SK-N-SH treated with all-trans-retinoic acid at 6 μM for 48 hours (cell line): ENCODE measurements at regions not wholly inside any gene's neighbourhood (a gene's known extent, or its start where the extent isn't known, plus 50 kb on each side); places are given as distances from the start of the nearest gene placed in this dataset.

Experiments used
- ATAC-seq: fragments of 200-7000 bp; cut with Tn5 transposase; 3 replicates; pipeline ENCODE4 v1.9.1; 2020; ENCODE audit warnings: mild to moderate bottlenecking, moderate library complexity
- ARNTL ChIP-seq: fragments of 450-650 bp; formaldehyde crosslinking; IDR thresholded peaks from 2 replicates; pipeline ENCODE4 v1.5.0; 2020; ENCODE audit warnings: low read depth, mild to moderate bottlenecking, moderate library complexity, borderline replicate concordance
- CREB5 ChIP-seq: fragments of 250-450 bp; sonication (Bioruptor Pico); IDR thresholded peaks from 2 replicates; pipeline ENCODE4 v1.5.1; 2020; ENCODE audit warnings: low read depth, mild to moderate bottlenecking, moderate library complexity
- CSRNP3 ChIP-seq: fragments of 250-450 bp; sonication (Bioruptor Pico); IDR thresholded peaks from 2 replicates; pipeline ENCODE4 v1.5.1; 2021; ENCODE audit warnings: mild to moderate bottlenecking, moderate library complexity
- ESRRG ChIP-seq: fragments of 250-450 bp; sonication (Bioruptor Pico); IDR thresholded peaks from 2 replicates; pipeline ENCODE4 v1.6.1; 2021; ENCODE audit warnings: mild to moderate bottlenecking
- GLIS3 ChIP-seq: fragments of 250-450 bp; sonication (Bioruptor Pico); IDR thresholded peaks from 2 replicates; pipeline ENCODE4 v1.5.0; 2020; ENCODE audit warnings: mild to moderate bottlenecking, moderate library complexity
- ISL1 ChIP-seq: fragments of 250-450 bp; sonication (Bioruptor Pico); IDR thresholded peaks from 2 replicates; pipeline ENCODE4 v2.1.2; 2022; ENCODE audit warnings: mild to moderate bottlenecking, moderate library complexity
- POU6F1 ChIP-seq: fragments of 250-450 bp; sonication (Bioruptor Pico); IDR thresholded peaks from 2 replicates; pipeline ENCODE4 v1.8.0; 2021; ENCODE audit warnings: low read depth, mild to moderate bottlenecking, moderate library complexity, borderline replicate concordance
- PPARA ChIP-seq: fragments of 250-450 bp; sonication (Bioruptor Pico); IDR thresholded peaks from 2 replicates; pipeline ENCODE4 v1.5.0; 2020; ENCODE audit warnings: mild to moderate bottlenecking, borderline replicate concordance
- RARB ChIP-seq: fragments of 250-450 bp; sonication (Bioruptor Pico); IDR thresholded peaks from 2 replicates; pipeline ENCODE4 v1.8.0; 2021; ENCODE audit warnings: mild to moderate bottlenecking, moderate library complexity
- SNAI2 ChIP-seq: fragments of 250-450 bp; sonication (Bioruptor Pico); IDR thresholded peaks from 2 replicates; pipeline ENCODE4 v1.5.0; 2020; ENCODE audit warnings: mild to moderate bottlenecking, moderate library complexity
- TCF4 ChIP-seq: fragments of 250-450 bp; sonication (Bioruptor Pico); IDR thresholded peaks from 2 replicates; pipeline ENCODE4 v1.8.0; 2021; ENCODE audit warnings: mild to moderate bottlenecking, moderate library complexity, borderline replicate concordance
- TOX ChIP-seq: fragments of 250-450 bp; sonication (Bioruptor Pico); IDR thresholded peaks from 2 replicates; pipeline ENCODE4 v1.8.0; 2021; ENCODE audit warnings: mild to moderate bottlenecking, moderate library complexity, borderline replicate concordance
- TSHZ2 ChIP-seq: fragments of 250-450 bp; sonication (Bioruptor Pico); IDR thresholded peaks from 2 replicates; pipeline ENCODE4 v1.5.0; 2020; ENCODE audit warnings: mild to moderate bottlenecking, moderate library complexity
- ZC3H10 ChIP-seq: fragments of 250-450 bp; sonication (Bioruptor Pico); IDR thresholded peaks from 2 replicates; pipeline ENCODE4 v1.5.1; 2021; ENCODE audit warnings: mild to moderate bottlenecking, moderate library complexity
- ZFP3 ChIP-seq: fragments of 250-450 bp; sonication (Bioruptor Pico); IDR thresholded peaks from 2 replicates; pipeline ENCODE4 v1.5.0; 2020; ENCODE audit warnings: mild to moderate bottlenecking, moderate library complexity
- ZFP30 ChIP-seq: fragments of 450-650 bp; formaldehyde crosslinking; IDR thresholded peaks from 2 replicates; pipeline ENCODE4 v1.5.0; 2022; ENCODE audit warnings: mild to moderate bottlenecking, moderate library complexity
- ZNF565 ChIP-seq: fragments of 450-650 bp; formaldehyde crosslinking; conservative IDR thresholded peaks from 2 replicates; pipeline ENCODE4 v1.5.0; 2020; ENCODE audit warnings: low read depth, mild to moderate bottlenecking, moderate library complexity
- ZNF8 ChIP-seq: fragments of 450-650 bp; formaldehyde crosslinking; IDR thresholded peaks from 2 replicates; pipeline ENCODE4 v1.5.0; 2020; ENCODE audit warnings: mild to moderate bottlenecking, moderate library complexity

GRCh38 chr3:160622263-160623045 lies 54.5 kb upstream of the ARL14 start:
- no peak for TF ChIP-seq GLIS3 (CRISPR knock-in tag)
- TF ChIP-seq TSHZ2 (CRISPR knock-in tag): no peak
- no peak for TF ChIP-seq ARNTL
- TF ChIP-seq TOX (CRISPR knock-in tag): no peak
- no peak for TF ChIP-seq SNAI2 (CRISPR knock-in tag)
- no peak for TF ChIP-seq CSRNP3 (CRISPR knock-in tag)
- TF ChIP-seq POU6F1 (CRISPR knock-in tag): no peak
- no peak for TF ChIP-seq ZNF8 (CRISPR knock-in tag)
- no peak for TF ChIP-seq ESRRG (CRISPR knock-in tag)
- TF ChIP-seq RARB (CRISPR knock-in tag): no peak
- no peak for TF ChIP-seq PPARA
- TF ChIP-seq CREB5 (CRISPR knock-in tag): no peak
- no peak for TF ChIP-seq ZNF565 (CRISPR knock-in tag)
- no peak for TF ChIP-seq TCF4 (CRISPR knock-in tag)
- no peak for TF ChIP-seq ZFP30
- no peak for ATAC-seq

GRCh38 chr3:160618878-160619277 lies 53.5 kb upstream of the KPNA4 start:
- TF ChIP-seq ARNTL: no peak
- TF ChIP-seq ZNF8 (CRISPR knock-in tag): no peak
- no peak for TF ChIP-seq RARB (CRISPR knock-in tag)
- no peak for TF ChIP-seq POU6F1 (CRISPR knock-in tag)
- TF ChIP-seq ZNF565 (CRISPR knock-in tag): no peak
- no peak for TF ChIP-seq TCF4 (CRISPR knock-in tag)
- no peak for TF ChIP-seq TSHZ2 (CRISPR knock-in tag)
- TF ChIP-seq ZFP3 (CRISPR knock-in tag): no peak
- TF ChIP-seq SNAI2 (CRISPR knock-in tag): no peak
- no peak for TF ChIP-seq ZC3H10 (CRISPR knock-in tag)
- TF ChIP-seq GLIS3 (CRISPR knock-in tag): no peak
- TF ChIP-seq ISL1 (CRISPR knock-in tag): no peak
- TF ChIP-seq CREB5 (CRISPR knock-in tag): no peak

More at GRCh38 chr3:160618878-160619277, 53.5 kb upstream of the KPNA4 start:
- ATAC-seq: no peak
